DMS79 (cell line): ENCODE measurements at regions not wholly inside any gene's neighbourhood (a gene's known extent, or its start where the extent isn't known, plus 50 kb on each side); places are given as distances from the start of the nearest gene placed in this dataset.

Experiments used
- DNase-seq: peaks from one replicate; lab custom pipeline; 2025; lab: John Stamatoyannopoulos, UW

DNA sequence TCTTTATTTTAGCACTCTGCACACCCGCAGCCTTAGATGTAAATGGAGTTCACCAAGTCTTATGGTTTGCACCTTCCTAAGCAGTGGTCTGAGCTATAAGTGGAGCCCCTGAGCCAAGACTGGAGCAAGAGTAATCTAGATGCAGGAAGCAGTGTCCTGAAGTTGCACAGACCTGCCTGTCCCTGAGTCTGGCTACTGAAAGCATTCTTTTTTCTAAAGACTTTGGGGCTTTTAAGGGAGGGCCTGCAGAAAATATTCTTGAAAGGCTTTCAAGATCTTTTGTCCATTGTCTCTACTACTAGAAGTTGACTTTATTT lies 389.7 kb downstream of the KDM5D start:
- no peak for DNase-seq

DNA sequence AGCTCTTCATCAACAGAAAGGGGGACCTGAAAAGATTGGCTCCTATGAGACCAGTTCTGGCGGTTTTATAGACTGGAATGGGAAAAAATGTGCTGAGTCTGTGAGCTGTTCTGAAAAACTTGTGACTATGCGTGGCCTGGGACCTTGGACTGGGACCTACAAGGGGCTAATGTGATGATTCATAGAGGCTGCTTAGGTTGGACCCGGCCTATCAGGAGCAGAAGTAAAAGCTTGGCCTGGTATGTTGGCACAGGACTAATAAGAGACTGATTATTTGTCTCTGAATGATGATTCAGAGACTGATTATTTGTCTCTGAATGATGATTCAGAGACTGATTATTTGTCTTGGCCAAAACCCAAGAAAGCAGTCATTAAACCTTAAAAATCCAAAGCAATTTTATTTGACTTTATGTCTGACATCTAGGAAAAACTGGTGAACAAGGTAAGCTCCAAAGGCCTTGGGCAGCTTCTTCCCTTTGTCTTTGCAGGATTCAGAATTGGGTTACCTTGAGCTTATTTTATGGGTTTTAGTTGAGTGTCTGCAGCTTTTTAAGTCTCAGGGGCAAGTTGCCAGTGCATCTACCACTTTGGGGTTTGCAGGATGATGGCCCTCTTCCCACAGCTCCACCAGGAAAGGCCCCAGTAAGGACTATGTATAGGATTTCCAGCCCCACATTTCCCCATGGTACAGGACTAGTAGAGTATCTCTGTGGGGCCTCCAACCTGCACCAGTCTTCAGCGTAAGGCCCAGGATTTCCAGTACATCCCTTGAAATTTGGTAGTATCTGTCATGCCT lies 390.3 kb downstream of the KDM5D start:
- DNase-seq: no peak

DNA sequence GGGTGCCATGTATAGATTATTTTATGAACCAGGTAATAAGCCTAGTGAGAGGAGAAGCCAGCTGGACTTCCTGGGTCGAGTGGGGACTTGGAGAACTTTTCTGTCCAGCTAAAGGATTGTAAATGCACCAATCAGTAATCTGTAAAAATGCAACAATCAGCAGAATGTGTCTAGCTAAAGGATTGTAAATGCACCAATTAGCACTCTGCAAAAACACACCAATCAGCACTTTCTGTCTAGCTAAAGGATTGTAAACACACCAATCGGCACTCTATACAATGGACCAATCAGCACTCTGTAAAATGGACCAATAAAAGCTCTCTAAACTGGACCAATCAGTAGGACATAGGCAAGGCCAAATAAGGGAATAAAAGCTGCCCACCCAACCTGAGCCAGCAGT lies 392.9 kb downstream of the KDM5D start:
- DNase-seq: no peak

DNA sequence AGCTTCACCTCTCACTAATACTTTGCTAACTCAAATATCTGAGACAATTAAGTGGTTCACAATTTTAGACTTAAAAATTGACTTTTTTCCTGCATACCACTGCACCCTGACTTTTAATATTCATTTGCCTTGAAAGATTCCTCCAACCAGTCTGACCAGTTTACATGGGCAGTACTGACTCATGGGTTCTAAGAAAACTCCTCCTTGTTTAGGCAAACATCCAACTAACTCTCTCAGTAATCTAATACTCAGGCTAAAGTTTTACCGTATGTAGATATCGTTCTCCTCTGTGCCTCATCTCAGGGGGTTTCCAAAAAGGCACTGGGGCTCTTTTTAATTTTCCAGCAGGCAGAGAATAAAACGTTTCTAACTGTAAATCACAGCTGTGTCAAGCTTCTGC lies 422.8 kb downstream of the KDM5D start:
- no peak for DNase-seq

DNA sequence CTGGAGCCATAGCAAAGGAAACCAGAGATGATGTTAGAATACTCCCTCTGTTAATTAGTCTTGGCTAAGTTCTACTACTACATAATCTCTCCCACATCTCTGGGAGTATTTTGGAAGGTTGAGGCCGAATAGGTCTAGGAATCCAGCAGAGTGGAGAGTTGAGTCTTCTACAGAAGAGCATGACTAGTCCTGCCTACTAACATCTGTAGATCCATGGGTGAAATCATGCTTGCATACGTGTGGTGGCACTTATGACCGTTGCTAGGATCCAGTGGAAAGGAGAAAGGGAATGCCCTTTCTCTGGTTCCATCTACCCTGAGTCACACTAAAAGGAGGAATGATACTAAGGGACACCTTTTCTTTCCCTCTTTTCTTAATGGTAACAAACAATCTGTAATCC lies 425.4 kb downstream of the KDM5D start:
- no peak for DNase-seq

DNA sequence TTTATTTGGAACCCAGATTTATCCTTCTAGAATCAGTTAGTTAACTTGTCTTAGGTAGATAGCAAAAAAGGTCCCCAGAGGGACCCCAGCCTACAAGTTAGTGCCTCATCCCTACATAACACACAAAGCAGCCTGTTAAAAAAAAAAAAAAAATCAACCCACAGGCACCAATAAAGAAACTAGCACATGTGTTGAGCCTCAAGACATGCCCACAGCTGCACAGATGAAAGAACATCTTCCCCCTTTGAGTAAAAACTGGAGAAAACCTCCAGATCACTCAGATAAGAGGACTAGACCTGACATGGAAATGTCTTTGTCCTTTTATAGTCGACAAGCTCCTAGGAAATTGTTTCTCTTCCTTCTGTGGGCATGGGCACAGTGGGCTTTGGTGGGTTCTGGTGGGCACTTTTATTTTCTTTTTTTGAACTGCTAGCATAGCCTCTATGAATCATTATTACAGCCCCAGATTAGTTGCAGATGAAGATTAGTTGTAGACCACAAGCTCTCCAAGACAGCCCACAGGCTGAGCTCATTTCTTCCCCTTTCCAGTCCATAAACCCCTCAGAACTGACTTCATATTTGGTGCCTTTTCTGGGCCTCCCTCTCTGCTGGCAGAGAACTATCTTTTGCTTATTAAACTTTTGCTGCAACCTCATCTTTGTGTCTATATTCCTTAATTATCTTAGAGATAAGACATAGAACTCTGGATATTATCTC lies 427.1 kb downstream of the KDM5D start:
- no peak for DNase-seq

DNA sequence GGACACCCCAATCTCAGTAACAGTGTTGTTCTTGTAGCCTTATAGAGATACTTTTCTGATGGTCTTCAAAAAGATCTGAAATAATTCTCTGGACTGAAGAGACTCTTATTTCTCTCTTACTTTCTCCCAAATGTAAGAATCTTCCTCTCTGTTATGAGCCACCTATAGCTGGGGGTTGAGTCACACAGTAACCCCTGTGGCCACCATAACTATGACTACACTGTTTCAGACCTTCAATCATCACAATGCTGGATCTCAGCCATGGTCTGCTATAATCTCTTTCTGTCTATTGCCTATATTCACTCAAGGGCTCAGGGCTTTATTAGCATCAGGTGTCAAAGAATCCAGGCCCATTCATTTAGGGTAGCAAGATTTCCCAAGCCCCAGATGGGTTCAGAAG lies 436.9 kb downstream of the KDM5D start:
- DNase-seq: no peak

DNA sequence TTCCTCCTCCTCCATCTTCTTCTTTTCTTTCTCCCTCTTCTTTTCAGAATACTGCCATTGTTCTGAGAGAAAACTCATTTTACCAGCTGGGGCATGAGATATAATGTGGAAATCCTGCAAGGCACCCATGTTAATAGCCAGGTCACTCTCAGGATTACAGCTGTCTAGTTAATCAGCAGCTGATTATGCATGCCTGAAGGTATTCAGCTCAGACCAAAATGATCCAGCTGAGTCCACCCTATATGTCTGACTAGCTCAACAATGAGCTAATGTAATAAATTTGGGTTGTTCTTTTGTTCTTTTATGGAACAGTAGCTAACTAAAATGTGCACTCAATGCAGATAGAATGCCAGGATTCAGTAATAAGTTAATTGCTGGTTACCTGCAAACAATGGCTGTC lies 441.4 kb downstream of the KDM5D start:
- no peak for DNase-seq

DNA sequence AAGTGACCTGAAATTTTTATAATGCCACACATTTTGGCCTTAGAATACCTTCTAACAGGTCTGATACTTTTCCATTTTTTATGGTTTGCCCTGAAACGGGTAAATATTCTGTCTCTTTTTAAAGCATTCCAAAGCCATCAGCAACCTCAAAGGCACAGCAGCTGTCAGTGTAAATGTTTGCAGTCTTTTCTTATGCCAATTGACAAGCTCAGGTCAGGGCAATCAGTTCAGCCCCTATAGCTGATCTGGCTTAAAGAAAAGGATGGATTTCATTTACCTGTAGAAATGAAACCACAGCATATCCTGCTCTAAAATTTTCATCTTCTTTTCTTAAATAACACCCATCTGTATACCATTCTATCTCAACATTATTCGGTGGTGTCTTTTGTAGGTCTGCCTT lies 453.6 kb downstream of the KDM5D start:
- DNase-seq: no peak

DNA sequence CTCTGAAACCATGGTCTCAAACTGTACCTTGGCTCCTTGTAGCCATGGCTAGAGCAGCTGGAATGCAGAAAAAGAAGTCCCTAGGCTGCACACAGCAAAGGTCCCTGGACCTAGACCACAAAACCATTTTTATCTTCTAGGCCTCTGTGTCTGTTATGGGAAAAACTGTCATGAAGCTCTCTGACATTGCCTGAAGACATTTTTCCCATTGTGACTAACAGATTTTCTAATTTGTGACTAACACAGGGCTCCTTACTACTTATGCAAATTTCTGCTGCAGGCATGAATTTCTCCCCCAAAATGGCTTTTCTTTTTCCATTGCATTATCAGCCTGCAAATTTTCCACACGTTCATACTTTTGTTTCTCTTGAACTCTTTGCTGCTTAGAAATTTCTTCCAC lies 470.4 kb downstream of the KDM5D start:
- no peak for DNase-seq

DNA sequence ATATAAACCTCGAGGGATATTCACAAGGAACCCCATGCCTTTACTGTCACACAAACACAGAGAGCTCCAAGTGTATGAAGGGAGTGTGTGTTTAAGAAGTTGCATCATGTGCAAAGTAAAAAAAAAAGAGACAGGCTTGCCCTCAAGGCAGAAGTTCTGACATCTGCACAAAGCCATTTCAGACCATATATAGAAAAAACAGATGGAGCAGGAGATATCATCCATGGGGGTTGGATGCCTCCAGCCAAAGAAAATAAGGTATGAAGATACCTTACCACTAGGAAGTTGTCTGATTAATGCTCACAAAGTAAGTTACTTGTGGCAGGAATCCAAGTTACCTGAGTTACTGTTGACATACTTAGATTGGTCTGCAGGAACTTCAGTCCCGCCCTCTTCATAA lies 476.2 kb downstream of the KDM5D start:
- no peak for DNase-seq

DNA sequence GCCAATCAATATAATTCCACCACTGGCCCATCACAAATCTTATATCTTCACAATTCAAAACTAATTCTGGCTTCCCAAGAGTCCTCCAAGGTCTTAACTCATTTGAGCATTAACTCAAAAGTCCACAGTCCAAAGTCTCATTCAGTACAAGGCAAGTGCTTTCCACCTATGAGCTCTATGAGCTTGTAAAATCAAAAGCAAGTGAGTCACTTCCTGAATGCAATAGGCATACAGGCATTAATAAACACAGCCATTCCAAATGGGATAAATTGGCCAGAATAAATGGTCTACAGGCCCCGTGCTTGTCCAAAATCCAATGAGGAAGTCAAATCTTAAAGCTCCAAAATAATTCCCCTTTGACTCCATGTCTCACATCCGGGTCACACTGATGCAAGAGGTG lies 479.1 kb downstream of the KDM5D start:
- no peak for DNase-seq

DNA sequence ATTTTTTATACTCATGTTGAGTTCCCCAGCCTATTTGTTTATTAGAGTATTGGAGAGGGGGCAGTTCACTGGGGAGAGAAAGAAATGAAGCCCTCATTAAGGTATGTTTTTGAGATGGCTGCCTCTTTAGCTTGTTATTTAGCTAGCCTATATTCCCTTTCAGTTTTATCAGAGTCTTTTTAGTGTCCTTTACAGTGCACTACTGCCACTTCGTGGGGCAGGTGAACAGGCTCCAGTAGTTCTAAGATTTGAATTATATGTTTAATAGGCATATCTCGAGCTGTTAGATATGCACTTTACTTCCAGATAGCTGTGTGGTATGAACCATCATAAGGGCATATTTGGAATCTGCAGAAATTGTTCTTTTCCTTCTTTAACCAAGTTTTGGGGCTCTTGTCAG lies 482.2 kb downstream of the KDM5D start:
- DNase-seq: no peak

DNA sequence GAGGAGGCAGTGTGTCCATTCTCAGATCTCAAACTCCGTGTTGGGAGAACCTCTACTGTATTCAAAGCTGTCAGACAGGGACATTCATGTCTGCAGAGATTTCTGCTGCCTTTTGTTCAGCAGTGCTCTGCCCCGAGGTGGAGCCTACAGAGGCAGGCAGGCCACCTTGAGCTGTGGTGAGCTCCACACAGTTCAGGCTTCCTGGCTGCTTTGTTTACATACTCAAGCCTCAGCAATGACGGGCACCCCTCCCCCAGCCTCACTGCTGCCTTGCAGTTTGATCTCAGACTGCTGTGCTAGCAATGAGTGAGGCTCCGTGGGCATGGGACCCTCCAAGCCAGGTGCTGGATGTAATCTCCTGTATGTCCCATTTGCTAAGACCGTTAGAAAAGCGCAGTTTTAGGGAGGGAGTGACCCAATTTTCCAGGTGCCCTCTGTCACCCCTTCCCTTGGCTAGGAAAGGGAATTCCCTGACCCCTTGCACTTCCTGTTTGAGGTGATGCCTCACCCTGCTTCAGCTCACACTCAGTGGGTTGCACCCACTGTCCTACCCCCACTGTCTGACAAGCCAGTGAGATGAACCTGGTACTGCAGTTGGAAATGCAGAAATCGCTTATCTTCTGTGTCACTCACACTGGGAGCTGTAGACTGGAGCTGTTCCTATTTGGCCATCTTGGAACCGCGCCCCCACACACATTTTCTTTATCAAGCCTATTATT lies 458.9 kb upstream of the HSFY2 start:
- DNase-seq: no peak

DNA sequence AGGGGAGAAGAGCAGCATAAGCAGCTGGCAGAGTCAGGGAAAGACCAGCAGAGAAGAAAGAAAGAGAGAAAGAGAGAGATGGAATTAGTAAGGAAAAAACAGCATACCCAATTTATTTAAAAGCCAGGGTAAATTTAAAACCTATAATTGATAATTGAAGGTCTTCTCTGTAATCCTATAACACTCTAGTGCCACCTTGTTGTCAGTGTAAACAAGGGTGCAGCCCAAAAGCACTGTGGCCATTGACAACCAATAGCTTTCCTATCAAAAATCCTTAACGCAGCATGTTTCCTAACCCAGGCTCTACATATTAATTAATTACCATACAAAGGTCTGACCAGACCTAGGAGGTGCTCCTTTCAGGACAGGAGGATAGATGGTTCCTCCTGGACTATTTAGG lies 447.2 kb upstream of the HSFY2 start:
- no peak for DNase-seq

DNA sequence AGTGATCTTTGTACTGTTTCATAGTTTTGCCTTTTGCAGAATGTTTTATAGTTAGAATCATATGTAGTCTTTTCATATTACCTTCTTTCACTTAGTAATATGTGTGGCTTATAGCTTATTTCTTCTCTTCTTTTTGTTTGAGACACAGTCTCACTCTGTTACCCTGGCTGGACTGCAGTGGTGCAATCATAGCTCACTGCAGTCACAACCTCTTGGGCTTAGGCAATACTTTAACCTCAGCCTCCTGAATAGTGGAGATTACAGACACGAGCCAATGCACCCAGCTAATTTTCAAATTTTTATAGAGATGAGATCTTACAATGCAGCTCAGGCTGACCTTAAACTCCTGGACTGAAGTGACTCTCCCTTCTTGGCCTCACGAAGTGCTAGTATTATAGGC lies 435.4 kb upstream of the HSFY2 start:
- no peak for DNase-seq

DNA sequence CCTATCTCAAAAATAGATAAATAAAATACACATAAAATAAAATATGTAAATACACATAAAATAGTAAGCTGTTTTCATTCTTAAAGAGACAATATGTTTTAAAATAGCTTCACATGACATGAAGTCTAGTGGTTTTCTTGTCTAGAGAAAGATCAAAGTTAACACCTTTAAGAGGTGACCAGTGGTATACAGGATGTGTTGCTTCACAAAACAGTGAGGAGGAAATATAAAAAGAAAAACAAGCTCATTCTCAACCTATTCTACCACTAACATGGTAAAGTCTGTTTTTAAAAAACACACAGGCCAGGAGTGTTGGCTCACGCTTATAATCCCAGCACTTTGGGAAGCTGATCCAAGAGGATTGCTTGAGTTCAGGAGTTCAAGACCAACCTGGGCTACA lies 433.5 kb upstream of the HSFY2 start:
- DNase-seq: no peak

DNA sequence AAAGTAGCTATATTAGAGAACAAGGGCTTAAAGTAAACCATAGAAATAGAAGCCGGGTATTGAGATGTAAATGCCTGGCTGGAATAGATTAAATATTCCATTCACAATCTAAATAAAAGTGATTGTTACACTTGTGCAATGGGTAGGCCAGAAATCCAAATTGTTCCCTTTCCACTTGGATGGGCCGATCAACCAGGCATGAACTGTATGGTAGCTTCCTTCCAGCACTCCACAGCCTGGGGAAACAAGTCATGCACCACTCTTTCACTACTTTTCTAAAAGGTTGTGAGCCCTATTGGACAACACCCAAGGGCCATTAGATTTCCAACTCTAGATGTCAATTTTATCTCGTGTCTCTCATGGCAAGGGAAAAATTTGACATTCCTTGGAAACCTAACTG lies 407.3 kb upstream of the HSFY2 start:
- DNase-seq: no peak

DNA sequence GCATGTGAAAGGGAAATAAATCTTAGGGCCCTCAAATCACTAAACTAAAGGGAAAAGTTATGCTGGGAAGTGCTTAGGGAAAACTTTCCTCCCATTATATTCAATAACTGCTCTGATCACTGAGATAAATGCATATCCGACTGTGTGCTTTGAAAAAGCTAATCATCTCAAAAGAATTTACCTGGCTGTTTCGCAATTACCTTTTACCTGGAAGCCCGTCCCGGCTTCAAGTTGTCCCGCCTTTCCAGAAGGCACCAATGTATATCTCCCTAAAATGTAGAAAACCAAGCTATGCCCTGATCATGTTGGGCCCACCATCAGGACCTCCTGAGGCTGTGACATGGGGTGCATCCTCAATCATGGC lies 394.6 kb upstream of the HSFY2 start:
- DNase-seq: no peak

DNA sequence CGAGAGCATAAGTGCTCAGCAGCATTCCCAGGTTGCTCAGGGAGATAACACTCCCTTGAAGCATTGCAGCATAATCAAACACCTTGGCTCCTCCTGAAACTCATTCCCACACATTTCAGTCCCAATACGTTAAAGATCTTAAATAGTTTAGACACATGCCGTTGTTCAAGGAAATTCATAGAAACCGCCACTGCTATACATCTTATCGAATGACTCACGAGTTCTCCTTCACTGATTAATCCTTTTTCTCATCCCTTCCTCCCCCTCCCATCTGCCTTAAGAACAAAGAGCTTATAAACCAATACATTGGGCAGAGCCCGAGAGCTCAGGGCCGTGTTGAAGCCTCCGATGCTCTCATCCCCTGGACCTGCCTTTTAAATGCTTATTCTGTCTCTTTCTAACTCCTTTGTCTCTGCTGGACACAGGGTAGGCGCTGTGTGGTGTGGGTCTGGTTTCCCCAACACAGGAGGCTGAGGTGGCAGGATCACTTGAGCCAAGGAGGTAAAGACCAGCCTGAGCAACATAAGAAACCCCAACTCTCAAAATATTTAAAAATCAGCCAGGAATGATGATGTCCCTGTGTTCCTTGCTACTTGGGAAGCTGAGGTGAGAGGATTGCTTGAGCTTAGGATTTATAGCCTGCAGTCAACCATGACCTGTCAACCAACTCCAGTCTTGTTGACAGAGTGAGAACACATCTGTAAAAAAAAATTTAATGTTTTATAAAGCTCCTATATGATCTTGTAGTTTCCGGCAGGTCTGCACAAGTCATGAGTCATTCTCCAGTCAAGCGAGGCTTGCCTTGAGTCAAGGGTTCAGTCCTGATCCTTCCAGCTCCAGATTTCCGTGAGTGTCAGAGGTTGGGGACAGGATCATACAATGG lies 394.0 kb upstream of the HSFY2 start:
- DNase-seq: no peak

DNA sequence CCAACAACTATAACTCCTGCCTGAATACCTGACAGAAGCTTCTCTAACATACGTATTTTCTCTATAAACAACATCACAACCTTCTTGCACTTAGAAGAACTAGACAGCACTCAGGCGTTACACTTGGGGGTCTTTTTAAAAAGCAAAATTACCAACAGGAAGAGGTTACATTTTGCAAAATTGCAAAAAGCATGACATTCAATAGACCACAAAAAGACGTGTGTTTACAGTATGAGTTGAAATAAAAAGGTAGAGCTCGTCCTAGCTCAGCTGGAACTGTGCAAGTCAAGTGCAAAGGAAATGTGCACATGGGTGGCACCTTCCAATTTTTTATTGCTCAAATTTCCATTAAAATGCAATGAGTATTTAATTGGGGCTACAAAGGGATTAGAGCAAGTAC lies 375.2 kb upstream of the HSFY2 start:
- DNase-seq: no peak

DNA sequence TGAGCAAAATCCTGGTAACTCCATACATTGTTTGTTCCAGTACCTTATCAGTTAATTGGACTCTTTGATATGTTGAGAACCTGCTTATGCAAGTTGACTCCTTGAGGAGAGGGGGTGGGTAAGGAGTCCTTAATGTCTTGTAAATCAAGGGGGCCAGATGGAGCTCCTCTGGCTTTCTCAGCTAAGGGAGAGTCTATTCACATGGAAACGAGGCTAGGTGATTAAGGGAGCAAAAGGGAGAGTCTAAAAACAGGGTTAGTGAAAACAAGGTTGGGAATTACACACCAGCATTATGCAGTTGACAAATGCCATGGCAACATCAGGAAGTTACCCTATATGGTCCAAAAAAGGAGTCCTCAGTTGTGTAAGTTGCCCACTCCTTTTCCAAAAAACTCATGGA lies 372.8 kb upstream of the HSFY2 start:
- no peak for DNase-seq

DNA sequence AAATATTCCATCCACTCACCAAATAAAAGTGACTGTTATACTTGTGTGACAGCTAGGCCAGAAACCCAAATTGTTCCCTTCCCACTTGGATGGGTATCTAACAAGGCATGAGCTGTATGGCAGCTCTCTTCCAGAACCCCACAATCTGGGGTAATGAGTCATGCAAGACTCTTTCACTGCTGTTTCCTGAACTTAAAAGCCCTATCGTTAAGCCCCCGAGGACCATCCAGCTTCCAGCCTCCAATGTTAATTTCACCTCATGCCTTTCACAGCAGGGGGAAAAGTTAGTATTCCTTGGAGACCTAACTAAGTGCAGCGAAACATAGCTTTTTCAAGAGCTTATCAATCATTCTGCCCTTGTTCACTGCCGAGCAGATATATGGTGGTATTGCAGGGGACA lies 368.6 kb upstream of the HSFY2 start:
- DNase-seq: no peak
